ELR (cell line): ENCODE measurements at regions not wholly inside any gene's neighbourhood (a gene's known extent, or its start where the extent isn't known, plus 50 kb on each side); places are given as distances from the start of the nearest gene placed in this dataset.

Experiments used
- DNase-seq: peaks from one replicate; pipeline ENCODE4 v3.0.0-alpha.2; 2015; ENCODE audit warnings: low read depth

GRCh38 chr6:159342146-159342545 lies 172.9 kb downstream of the FNDC1 start:
- DNase-seq, result no peak

DNA sequence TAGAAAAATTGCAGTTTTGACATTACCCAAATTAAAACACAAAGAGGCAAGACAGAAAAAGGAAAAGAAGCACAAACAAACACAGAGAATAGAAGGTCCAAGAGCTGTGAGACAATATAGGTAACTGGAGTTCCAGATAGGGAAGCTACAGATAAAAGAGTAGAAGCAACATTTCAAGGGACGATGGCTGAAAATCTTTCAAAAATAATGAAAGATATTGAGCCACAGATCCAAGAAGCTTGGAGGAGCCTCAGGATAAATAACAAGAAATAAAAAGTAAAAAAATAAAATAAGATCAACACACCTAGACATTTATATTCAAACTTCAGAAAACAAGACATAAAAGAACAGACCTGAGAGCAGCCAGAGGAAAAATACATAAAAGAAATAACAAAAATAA lies 164.9 kb downstream of the FNDC1 start:
- DNase-seq, result no peak

DNA sequence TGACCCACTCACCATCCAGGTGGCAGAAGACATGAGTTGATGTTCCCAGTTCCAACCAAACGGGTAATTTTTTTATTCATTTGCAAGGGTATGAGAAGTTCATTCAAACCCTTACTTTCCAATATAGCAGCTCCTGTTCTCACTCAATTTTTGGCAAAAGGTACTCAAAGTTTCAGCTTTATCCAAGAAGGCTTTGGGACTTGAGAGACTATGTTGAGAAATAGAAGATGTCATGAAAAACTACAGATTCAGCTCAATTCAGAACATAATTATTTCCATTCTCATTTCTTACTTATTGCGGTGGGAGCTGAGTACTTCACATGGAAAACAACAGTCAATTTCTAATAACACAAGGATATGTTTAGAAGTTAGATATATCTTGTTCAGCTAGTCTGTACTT lies 162.3 kb downstream of the FNDC1 start:
- DNase-seq, result no peak

- DNase-seq, result no peak
Measured at GRCh38 chr6:159329081-159329480, 159.9 kb downstream of the FNDC1 start.

DNA sequence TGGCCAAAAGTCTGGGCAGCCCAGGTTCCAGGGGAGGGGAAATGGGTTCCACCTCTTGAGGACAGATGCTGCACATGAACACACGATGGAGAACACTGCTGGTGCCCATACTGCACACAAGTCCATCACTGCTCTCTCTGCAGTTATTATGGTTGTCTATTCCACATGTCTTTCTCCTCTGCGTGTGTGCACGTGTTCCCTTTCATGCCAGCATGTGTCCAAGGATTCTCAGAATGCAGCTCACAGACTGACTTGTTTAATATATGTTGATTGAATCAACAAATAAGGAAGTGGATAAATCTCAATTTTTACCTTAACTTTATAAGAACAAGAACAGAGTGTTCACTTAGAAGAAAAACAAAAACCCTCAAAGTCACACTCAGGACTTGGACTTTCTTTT lies 158.9 kb downstream of the FNDC1 start:
- DNase-seq, result no peak

GRCh38 chr6:159325476-159325875 lies 156.3 kb downstream of the FNDC1 start:
- DNase-seq, result no peak

- DNase-seq, result no peak
Measured at GRCh38 chr6:159324596-159324995, 155.4 kb downstream of the FNDC1 start.
